ENCODE measurements at regions not wholly inside any gene's neighbourhood (a gene's known extent, or its start where the extent isn't known, plus 50 kb on each side); places are given as distances from the start of the nearest gene placed in this dataset.

DNA sequence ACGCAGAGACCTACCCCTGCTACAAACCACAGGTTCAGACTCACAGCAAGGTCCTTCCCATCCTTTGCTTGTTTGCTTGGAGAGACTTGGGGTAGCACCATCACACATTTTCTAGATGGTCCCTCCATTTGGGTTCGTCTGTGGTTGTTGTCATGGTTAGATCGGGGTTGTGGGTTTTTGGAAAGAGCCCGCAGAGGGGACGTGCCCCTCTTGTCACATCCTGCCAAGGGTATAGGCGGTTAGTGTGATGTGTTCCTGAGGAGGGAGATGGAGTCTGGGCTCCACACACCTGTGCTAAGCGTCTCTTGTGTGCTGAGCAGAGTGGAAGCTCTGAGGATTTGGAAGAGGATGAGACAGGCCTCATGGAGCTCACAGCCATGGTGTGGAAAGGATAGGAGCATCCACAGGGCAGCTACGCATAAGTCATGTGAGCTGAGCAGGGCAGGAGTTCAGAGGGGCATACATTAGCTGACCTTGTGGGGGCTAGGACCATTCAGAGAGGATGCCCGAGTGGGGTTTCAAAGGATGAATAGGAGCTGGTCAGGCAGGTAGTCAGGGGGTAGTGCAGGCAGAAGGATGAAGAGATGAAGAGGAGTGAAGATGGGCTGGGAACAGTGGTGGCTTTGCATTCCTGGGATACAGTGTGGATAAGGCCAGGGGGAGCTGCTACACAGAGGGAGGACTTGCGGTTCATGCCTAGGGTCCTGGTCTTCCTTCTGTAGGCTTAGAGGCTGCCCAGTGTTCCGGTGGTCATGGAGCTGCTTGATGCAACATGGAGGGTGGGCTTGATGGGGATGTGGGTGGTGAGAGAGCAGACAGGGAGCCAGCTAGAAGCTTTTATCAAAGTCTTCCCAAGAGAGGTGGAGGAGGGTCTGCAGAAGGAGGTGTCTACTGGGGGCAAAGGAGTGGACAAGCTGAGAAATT, 62.9 kb downstream of the ACKR3 start:
- no peak overlapping the region for H3K27ac ChIP-seq
- peak; percentile 41 for DNase-seq
- H3K27me3 ChIP-seq, result no peaks in the 10 kb centered on the region
- 84 to 87% methylated on average over 11 of the region's 11 CpGs for WGBS, 2 donors
- H3K9me3 ChIP-seq, result no peaks in the 10 kb centered on the region
- intact Hi-C loops (cut with DNase I), result no loop called here
- H3K4me3 ChIP-seq, result no peak overlapping the region
- no peaks in the 10 kb centered on the region for H3K36me3 ChIP-seq
- TF ChIP-seq POLR2A (IDR thresholded peaks at IDR 0.05), result no peak
- TF ChIP-seq, protein P1, sequence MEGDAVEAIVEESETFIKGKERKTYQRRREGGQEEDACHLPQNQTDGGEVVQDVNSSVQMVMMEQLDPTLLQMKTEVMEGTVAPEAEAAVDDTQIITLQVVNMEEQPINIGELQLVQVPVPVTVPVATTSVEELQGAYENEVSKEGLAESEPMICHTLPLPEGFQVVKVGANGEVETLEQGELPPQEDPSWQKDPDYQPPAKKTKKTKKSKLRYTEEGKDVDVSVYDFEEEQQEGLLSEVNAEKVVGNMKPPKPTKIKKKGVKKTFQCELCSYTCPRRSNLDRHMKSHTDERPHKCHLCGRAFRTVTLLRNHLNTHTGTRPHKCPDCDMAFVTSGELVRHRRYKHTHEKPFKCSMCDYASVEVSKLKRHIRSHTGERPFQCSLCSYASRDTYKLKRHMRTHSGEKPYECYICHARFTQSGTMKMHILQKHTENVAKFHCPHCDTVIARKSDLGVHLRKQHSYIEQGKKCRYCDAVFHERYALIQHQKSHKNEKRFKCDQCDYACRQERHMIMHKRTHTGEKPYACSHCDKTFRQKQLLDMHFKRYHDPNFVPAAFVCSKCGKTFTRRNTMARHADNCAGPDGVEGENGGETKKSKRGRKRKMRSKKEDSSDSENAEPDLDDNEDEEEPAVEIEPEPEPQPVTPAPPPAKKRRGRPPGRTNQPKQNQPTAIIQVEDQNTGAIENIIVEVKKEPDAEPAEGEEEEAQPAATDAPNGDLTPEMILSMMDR (IDR thresholded peaks at IDR 0.05), result no peak
- TF ChIP-seq POLR2AphosphoS5 (IDR thresholded peaks at IDR 0.05), result no peak
- TF ChIP-seq EP300 (IDR thresholded peaks at IDR 0.05), result no peak
- peaks cover 0 to 29% (median 18%) of the 10 kb centered on the region in 4 donors for H3K4me1 ChIP-seq

- Histone ChIP-seq H3K36me3 (no peaks in the 10 kb centered on the region), H3K4me1 (peaks cover 0 to 35% (median 18%) of the 10 kb centered on the region in 4 donors), H3K9me3 (no peaks in the 10 kb centered on the region), H3K4me3 (no peak overlapping the region), H3K27ac (no peak overlapping the region), H3K27me3 (no peaks in the 10 kb centered on the region)
- DNase-seq, result peak; percentile 50
- 71 to 74% methylated on average over 5 of the region's 5 CpGs for WGBS, 2 donors
- intact Hi-C loops (cut with DNase I), result no loop called here
- TF ChIP-seq, protein P1 (IDR thresholded peaks at IDR 0.05), result no peak
- TF ChIP-seq POLR2A (IDR thresholded peaks at IDR 0.05) (no peak), EP300 (IDR thresholded peaks at IDR 0.05) (no peak), POLR2AphosphoS5 (IDR thresholded peaks at IDR 0.05) (no peak)
Observed at GRCh38 chr2:236633219-236633570, 63.6 kb downstream of the ACKR3 start.

- H3K4me1 ChIP-seq, result peaks cover 0 to 37% (median 18%) of the 10 kb centered on the region in 4 donors
- H3K9me3 ChIP-seq, result no peaks in the 10 kb centered on the region
- no peaks in the 10 kb centered on the region for H3K27me3 ChIP-seq
- TF ChIP-seq, protein P1 (IDR thresholded peaks at IDR 0.05), result no peak
- TF ChIP-seq POLR2AphosphoS5 (IDR thresholded peaks at IDR 0.05) (no peak), EP300 (IDR thresholded peaks at IDR 0.05) (no peak), POLR2A (IDR thresholded peaks at IDR 0.05) (no peak)
- DNase-seq, result peak; percentile 60
- H3K27ac ChIP-seq, result no peak overlapping the region
- H3K36me3 ChIP-seq, result no peaks in the 10 kb centered on the region
- intact Hi-C loops (cut with DNase I), result no loop called here
- H3K4me3 ChIP-seq, result no peak overlapping the region
- WGBS, 2 donors, result 86 to 91% methylated on average over 26 of the region's 26 CpGs
Observed at GRCh38 chr2:236633775-236634560, 64.3 kb downstream of the ACKR3 start.

DNA sequence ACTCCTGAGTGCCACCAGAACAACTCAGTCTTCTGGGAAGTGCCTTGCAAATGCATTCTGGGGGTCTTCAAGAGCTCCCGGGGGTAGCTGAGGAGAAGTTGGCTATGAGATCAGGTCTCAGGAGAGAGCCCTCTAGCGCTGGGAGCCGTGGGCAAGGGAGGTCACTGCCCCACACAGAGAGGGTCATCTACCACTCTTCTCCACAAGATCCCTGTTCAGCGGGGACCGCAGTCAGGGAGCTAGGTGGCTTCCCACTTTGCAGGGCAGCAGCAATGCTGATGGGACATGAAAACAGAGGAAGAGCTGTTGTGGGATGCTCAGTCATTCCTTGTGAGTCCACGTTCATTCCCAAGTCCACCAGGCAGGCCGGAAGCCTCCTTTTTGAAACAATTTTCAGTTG, 66.6 kb downstream of the ACKR3 start:
- Histone ChIP-seq H3K27me3 (no peaks in the 10 kb centered on the region), H3K4me3 (no peak overlapping the region), H3K9me3 (no peaks in the 10 kb centered on the region), H3K36me3 (no peaks in the 10 kb centered on the region), H3K4me1 (peaks cover 0 to 25% (median 13%) of the 10 kb centered on the region in 4 donors), H3K27ac (peak overlapping the region in 1 of 4 donors; percentile 73)
- DNase-seq, result peak; percentile 46
- intact Hi-C loops (cut with DNase I), result no loop called here
- TF ChIP-seq EP300 (IDR thresholded peaks at IDR 0.05) (no peak), POLR2AphosphoS5 (IDR thresholded peaks at IDR 0.05) (no peak), POLR2A (IDR thresholded peaks at IDR 0.05) (no peak)
- TF ChIP-seq, protein P1 (IDR thresholded peaks at IDR 0.05), result no peak
- WGBS, 2 donors, result 79 to 90% methylated on average over 7 of the region's 7 CpGs
